Caco-2 (cell line): ENCODE measurements at regions not wholly inside any gene's neighbourhood (a gene's known extent, or its start where the extent isn't known, plus 50 kb on each side); places are given as distances from the start of the nearest gene placed in this dataset.

Source experiments
- BruUV-seq: library from RNA; stranded (reverse); fragments of 400-500 nt; replicated peaks from 2 replicates; lab custom pipeline; 2021; lab: Mats Ljungman, UMichigan
- CTCF ChIA-PET: fragments of 300-600 bp; sonication (Branson Sonifier 250); formaldehyde crosslinking; loops from one replicate; lab custom pipeline; 2022; ENCODE audit warnings: antibody characterized with exemption; lab: Charles Lee
- POLR2A ChIA-PET: fragments of 300-600 bp; sonication (Branson Sonifier 250); formaldehyde crosslinking; loops from one replicate; lab custom pipeline; 2022; ENCODE audit warnings: antibody characterized with exemption; lab: Charles Lee
- DNase-seq, 2 experiments: peaks; one replicate each; pipeline versions ENCODE4 v3.0.0 to v3.0.0-alpha.2; 2020 to 2022
- H3K27me3 ChIP-seq: replicated peaks from 2 replicates; pipeline ENCODE4 v1.6.0; 2011; ENCODE audit warnings: low read length; ENCODE audit not compliant: control insufficient read depth, insufficient read depth
- H3K36me3 ChIP-seq: 2 replicates; pipeline ENCODE4 v1.5.1; 2011; ENCODE audit warnings: low read length; ENCODE audit not compliant: control insufficient read depth, insufficient read depth
- H3K4me1 ChIP-seq: fragments of 250-450 bp; sonication (Bioruptor Pico); 2 replicates; pipeline ENCODE4 v1.5.1; 2020; ENCODE audit warnings: mild to moderate bottlenecking
- H3K4me3 ChIP-seq: 2 replicates; pipeline ENCODE4 v1.5.1; 2011; ENCODE audit warnings: low read depth, mild to moderate bottlenecking, control low read depth, low read length
- H3K9me3 ChIP-seq: fragments of 250-450 bp; sonication (Bioruptor Pico); 2 replicates; pipeline ENCODE4 v1.5.1; 2020; ENCODE audit warnings: mild to moderate bottlenecking, moderate library complexity
- H3K27ac Mint-ChIP-seq: one replicate; pipeline ENCODE4 v1.8.0; 2022; ENCODE audit warnings: mixed read lengths; ENCODE audit not compliant: unreplicated experiment
- H3K27me3 Mint-ChIP-seq: one replicate; pipeline ENCODE4 v1.8.0; 2022; ENCODE audit warnings: mixed read lengths; ENCODE audit not compliant: insufficient read depth, unreplicated experiment
- H3K36me3 Mint-ChIP-seq: one replicate; pipeline ENCODE4 v1.8.0; 2022; ENCODE audit warnings: mild to moderate bottlenecking, mixed read lengths; ENCODE audit not compliant: insufficient read depth, unreplicated experiment
- H3K4me1 Mint-ChIP-seq: one replicate; pipeline ENCODE4 v1.8.0; 2022; ENCODE audit warnings: low read depth, mixed read lengths; ENCODE audit not compliant: unreplicated experiment
- H3K4me3 Mint-ChIP-seq: one replicate; pipeline ENCODE4 v1.8.0; 2022; ENCODE audit warnings: mild to moderate bottlenecking, moderate library complexity, mixed read lengths; ENCODE audit not compliant: unreplicated experiment
- H3K9me3 Mint-ChIP-seq: one replicate; pipeline ENCODE4 v1.8.0; 2022; ENCODE audit warnings: mixed read lengths; ENCODE audit not compliant: unreplicated experiment
- intact Hi-C: fragments of 100-400 bp; cut with micrococcal nuclease; formaldehyde crosslinking; loops from one replicate; pipeline ENCODE4 v1.10.0; 2022; ENCODE audit not compliant: unreplicated experiment
- TF ChIP-seq, protein P1 (sequence below), 2 experiments: fragments of 200-600 bp in 1 of 2; IDR thresholded peaks; 1 replicate in 1 of 2; 2 replicates in 1 of 2; pipeline versions ENCODE4 v1.5.1 to v1.8.0; 2011 to 2022; ENCODE audit warnings: antibody characterized with exemption in 1 of 2, control low read depth in 1 of 2, inconsistent platforms in 1 of 2, low read depth in 1 of 2, low read length in 1 of 2, mild to moderate bottlenecking in 1 of 2, moderate library complexity in 1 of 2; ENCODE audit not compliant: insufficient read depth in 1 of 2, severe bottlenecking in 1 of 2, unreplicated experiment in 1 of 2

DNA sequence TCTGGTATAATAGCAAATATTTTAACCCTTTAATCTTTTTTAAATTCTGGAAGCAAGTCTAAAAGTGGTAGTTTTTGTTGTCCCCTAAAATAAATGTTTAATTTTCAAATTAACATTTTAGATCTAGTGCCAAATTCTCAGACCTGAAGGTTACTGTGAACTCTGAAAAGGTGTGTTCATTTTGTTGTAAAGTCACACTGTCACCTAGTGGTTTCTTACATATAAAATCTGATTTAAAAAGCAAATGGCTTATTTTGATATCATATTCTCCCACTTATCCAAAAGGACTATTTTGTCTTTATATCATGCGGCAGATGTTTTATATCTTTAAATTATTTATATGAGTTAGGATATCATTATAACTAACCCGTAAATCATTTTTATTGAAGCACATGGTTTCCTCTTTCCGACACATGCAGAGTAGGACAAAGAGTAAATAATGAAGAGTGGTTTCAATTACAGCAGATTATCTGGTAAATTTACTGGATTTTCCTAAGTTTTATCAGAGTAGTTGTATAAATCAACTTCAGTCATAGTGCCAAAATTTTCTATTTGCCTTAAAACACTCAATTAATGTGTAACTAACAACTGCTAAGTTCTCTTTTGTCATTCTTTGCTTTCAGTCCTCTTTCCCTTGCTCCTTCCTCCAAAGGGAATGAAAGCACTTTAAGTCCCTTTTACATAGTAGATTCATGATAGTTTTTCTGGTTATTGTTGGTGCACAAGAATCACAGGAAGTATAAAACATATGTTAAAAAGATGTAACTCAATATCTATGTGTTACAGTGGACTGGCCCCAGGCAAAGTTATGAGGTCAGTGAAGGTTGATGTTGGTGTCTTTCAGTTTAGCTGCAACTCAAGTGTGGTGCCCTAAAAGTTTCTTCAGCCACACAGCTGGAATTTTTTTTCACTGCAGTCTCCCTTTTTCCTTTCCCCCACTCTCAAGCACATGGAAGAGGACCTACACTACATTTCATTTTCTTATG, 189.6 kb downstream of the COX7C start:
- H3K4me1 Mint-ChIP-seq = no peaks in the 10 kb centered on the region
- no peak for DNase-seq
- no peak overlapping the region for H3K4me3 Mint-ChIP-seq
- H3K4me1 ChIP-seq = no peaks in the 10 kb centered on the region
- H3K27me3 Mint-ChIP-seq = no peaks in the 10 kb centered on the region
- H3K4me3 ChIP-seq = no peak overlapping the region
- no TSS peak for BruUV-seq
- H3K27ac Mint-ChIP-seq = no peak overlapping the region
- H3K27me3 ChIP-seq = no peaks in the 10 kb centered on the region
- H3K9me3 Mint-ChIP-seq = no peaks in the 10 kb centered on the region
- H3K9me3 ChIP-seq = no peaks in the 10 kb centered on the region
- no peaks in the 10 kb centered on the region for H3K36me3 Mint-ChIP-seq
- POLR2A ChIA-PET = no interaction called here
- H3K36me3 ChIP-seq = no peaks in the 10 kb centered on the region
- CTCF ChIA-PET = no interaction called here
- intact Hi-C loops = no loop called here
- TF ChIP-seq, protein P1, sequence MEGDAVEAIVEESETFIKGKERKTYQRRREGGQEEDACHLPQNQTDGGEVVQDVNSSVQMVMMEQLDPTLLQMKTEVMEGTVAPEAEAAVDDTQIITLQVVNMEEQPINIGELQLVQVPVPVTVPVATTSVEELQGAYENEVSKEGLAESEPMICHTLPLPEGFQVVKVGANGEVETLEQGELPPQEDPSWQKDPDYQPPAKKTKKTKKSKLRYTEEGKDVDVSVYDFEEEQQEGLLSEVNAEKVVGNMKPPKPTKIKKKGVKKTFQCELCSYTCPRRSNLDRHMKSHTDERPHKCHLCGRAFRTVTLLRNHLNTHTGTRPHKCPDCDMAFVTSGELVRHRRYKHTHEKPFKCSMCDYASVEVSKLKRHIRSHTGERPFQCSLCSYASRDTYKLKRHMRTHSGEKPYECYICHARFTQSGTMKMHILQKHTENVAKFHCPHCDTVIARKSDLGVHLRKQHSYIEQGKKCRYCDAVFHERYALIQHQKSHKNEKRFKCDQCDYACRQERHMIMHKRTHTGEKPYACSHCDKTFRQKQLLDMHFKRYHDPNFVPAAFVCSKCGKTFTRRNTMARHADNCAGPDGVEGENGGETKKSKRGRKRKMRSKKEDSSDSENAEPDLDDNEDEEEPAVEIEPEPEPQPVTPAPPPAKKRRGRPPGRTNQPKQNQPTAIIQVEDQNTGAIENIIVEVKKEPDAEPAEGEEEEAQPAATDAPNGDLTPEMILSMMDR (IDR thresholded peaks at IDR 0.05; ENCODE audit: insufficient read depth in 1 of 2, low read depth in 1 of 2, low read length in 1 of 2, severe bottlenecking in 1 of 2, unreplicated experiment in 1 of 2) = no peak

DNA sequence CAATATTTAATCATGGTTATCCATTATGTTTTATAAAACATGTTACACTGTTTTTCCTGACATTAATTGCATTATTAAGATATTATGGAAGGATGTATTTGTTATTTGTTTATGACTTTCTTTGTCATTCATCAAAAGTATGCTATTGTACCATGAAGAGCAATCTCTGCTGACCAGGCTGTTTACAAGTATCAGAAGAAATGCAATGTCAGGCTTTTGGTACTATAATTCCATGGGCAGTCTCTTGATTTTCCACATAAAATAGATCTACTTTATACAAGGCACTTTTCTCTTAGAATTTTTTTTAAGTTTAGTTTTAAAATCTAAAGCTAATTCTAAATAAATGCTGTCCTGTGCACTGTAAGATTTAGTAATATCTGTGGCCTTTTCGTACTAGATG, 196.6 kb downstream of the COX7C start:
- no peaks in the 10 kb centered on the region for H3K27me3 Mint-ChIP-seq
- ChIA-PET POLR2A (no interaction called here), CTCF (no interaction called here)
- intact Hi-C loops = no loop called here
- no peaks in the 10 kb centered on the region for H3K4me1 ChIP-seq
- H3K9me3 ChIP-seq = no peaks in the 10 kb centered on the region
- TF ChIP-seq, protein P1 (IDR thresholded peaks at IDR 0.05; ENCODE audit: insufficient read depth in 1 of 2, low read depth in 1 of 2, low read length in 1 of 2, severe bottlenecking in 1 of 2, unreplicated experiment in 1 of 2) = no peak
- no TSS peak for BruUV-seq
- no peaks in the 10 kb centered on the region for H3K4me1 Mint-ChIP-seq
- H3K36me3 ChIP-seq = no peaks in the 10 kb centered on the region
- H3K27me3 ChIP-seq = no peaks in the 10 kb centered on the region
- no peak overlapping the region for H3K4me3 Mint-ChIP-seq
- H3K36me3 Mint-ChIP-seq = no peaks in the 10 kb centered on the region
- no peak for DNase-seq
- H3K9me3 Mint-ChIP-seq = no peaks in the 10 kb centered on the region
- no peak overlapping the region for H3K27ac Mint-ChIP-seq
- no peak overlapping the region for H3K4me3 ChIP-seq

DNA sequence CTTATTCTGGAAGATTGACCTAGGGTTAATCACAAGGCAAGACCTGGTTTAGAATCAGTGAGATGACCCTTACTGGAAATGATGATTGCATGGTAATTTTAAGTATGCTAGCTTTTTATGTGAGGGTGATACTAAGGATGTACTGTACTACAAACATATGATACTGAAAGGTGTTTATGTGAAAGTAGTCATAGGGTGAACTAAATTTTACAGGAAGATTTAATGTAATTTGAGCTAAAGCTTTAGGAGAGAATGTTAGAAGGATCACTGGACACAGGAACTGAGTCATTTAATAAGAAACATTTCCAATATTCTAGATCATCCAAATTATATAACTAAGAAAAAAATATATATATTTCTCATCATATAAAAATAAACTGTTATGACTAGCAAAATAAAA, 197.2 kb downstream of the COX7C start:
- Histone ChIP-seq H3K36me3 (no peaks in the 10 kb centered on the region), H3K27me3 (no peaks in the 10 kb centered on the region), H3K4me1 (no peaks in the 10 kb centered on the region), H3K4me3 (no peak overlapping the region), H3K9me3 (no peaks in the 10 kb centered on the region)
- ChIA-PET POLR2A (no interaction called here), CTCF (no interaction called here)
- intact Hi-C loops = no loop called here
- Mint-ChIP-seq H3K4me1 (no peaks in the 10 kb centered on the region), H3K36me3 (no peaks in the 10 kb centered on the region), H3K4me3 (no peak overlapping the region), H3K27ac (no peak overlapping the region), H3K9me3 (no peaks in the 10 kb centered on the region), H3K27me3 (no peaks in the 10 kb centered on the region)
- TF ChIP-seq, protein P1 (IDR thresholded peaks at IDR 0.05; ENCODE audit: insufficient read depth in 1 of 2, low read depth in 1 of 2, low read length in 1 of 2, severe bottlenecking in 1 of 2, unreplicated experiment in 1 of 2) = no peak
- DNase-seq = no peak
- no TSS peak for BruUV-seq
